Activated CD4-positive, CD25-positive, alpha-beta regulatory T cell treated with anti-CD3 and anti-CD28 coated beads, Interleukin-2, amount 50 U/mL, for 24 hours (primary cell): ENCODE measurements at regions not wholly inside any gene's neighbourhood (a gene's known extent, or its start where the extent isn't known, plus 50 kb on each side); places are given as distances from the start of the nearest gene placed in this dataset.

Experiments
- ATAC-seq, 2 donors: fragments of 150-1000 bp; cut with Tn5 transposase; one replicate each; pipeline ENCODE4 v1.10.0; 2021; ENCODE audit warnings: mild to moderate bottlenecking in 1 of 2, moderate library complexity in 1 of 2

DNA sequence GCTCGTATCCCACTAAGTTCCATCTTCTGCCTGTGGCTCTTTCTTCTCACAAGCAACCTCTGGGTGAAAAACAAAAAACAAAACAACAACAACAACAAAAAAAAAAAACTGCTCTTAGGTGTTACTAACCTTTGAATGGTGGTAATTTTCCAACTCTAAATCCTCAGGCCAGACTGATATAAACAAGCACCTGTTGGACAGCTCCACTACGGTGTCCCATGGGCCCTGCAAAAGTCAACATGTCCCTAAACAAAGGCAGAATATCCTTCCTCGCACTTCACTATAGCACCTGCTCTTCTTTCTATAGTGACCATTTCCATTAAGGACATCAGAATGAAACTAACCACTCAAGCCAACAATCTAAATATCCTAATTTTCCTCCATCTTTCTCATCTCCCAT lies 54.6 kb upstream of the PARM1 start:
- ATAC-seq, result no peak

DNA sequence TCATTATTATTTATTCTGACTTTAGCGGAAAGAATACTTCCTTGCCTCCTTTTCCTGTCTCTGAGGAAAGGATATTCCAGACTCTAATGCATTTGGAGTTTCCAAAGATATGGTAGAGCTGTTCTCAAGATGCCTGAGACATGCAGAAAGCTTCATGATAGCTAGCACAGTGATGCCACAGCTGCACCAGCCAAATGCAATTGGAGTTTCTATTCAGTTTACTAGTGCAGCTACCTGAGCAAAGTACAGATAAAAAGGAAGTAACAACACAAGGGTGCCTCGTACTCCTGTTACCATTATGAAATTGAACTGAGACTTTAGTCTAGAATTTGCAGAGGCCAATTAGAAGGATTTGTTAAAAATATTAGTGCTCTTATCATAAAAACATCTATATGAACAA lies 57.5 kb upstream of the PARM1 start:
- ATAC-seq, result no peak

DNA sequence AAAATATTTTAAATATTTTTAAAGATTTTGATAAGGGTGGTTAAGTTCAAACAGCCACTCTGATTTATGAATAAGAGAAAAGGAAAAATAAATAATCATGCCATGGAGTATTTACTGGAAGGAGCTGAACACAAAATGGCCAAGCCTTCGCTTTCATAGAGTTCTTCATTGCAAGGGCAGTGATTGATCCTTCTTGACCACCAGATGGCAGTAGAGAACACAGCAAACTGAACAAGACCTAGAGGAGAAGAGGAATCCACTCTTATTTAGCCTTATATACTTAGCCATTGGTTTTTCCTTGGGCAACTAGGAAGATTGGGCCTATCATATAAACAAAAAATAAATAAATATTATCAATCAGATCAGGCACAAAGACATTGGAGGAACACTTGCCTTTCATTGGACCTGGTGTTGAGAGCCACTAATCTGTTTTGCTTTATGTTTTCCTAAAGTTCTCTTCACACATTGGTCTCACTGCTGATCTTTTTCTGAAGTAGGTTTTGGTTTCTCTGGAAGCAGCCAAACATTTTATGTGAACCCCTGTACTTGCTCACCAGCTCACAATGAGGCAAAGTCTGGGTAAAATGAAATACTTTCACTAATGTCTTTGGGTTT lies 58.1 kb upstream of the PARM1 start:
- ATAC-seq, result peak in 1 of 2 donors; percentile 55

DNA sequence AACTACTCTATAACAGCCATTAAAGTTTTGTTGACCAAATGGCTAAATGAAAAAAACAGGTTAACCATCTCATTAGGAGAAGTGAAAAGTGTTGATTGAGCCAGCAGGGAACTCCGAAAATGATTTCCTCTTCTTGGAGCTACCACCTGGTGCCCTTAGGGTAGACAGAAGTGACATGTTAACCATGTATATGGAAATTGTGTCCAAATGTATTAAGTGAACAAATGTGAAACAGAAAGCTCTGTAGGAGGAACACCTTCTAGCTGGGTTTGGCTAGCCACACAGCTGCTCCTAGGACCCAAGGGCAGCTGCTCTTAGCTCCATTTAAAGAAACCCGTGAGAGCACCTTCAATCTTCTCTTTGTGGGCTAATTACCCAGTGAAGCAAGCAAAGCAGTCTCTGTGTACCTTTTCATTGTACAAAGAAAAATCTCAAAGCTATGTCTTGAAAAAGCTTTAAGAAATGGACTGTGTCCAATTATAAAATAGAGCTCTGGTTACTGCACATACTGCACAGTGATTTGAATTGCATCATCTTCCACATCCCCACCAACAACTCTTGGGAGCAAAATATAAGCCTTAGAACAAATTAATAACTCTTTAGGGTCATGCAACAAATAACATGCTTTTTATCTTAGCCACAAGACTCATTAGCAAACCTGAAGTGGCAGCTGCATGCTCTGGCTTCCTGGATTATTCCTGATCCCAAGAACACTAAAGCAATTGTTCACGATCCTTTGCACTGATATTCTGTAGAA lies 59.2 kb upstream of the PARM1 start:
- no peak for ATAC-seq

DNA sequence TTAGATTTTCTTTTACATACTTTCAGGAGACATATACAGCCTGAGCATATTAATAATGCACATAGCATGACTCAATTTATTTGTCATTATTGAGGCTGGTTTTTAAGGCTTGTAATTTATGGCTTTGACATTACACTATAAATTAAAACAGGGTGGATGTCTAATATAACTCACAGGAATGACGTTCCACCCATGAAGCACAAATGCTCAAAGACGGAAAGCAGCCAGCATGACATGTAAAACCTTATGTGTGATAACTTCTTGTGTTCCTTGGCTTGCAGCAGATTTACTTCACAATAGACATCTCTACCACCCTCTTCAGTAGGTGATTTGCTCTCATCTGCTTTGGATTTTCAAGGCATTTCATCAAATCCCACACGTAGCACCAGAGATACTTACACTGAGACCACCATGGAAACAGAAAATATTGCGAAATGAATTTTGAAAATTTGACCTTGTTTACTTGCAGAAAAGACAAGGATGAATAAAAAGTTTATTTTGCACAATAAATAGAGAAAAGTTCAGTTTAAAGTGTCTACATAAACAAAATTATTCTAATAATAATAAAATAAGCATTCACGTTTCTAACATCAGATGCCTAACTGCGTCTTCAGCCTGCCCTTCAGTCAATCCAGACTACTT lies 64.7 kb upstream of the BTC start:
- no peak for ATAC-seq

DNA sequence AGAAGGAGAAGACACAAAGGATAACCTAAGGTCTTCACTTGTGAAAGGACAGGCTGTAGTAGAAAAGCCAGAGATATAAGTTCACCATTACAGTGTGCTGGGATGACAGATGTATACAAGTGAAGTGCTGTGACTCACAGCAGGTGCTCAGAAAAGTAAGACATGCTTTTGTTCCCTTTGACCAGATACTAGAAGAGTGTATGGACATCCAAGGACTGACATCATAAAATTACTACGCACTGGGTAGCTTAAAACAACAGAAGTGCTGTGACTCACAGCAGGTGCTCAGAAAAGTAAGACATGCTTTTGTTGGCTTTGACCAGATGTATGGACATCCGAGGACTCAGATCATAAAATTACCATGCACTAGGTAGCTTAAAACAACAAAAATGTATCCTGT lies 61.6 kb upstream of the BTC start:
- ATAC-seq, result no peak

DNA sequence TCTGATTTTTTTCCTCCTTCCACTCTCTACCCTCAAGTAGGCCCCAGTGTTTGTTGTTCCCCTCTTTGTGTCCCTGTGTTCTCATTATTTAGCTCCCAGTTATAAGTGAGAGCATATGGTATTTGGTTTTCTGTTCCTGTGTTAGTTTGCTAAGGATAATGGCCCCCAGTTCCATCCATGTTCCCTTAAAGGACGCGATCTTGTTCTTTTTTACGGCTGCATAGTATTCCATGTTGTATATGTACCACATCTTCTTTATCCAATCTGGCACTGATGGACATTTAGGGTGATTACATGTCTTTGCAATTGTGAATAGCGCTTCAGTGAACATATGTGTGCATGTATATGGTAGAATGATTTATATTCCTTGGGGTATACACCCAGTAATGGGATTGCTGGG lies 54.5 kb upstream of the BTC start:
- no peak for ATAC-seq

DNA sequence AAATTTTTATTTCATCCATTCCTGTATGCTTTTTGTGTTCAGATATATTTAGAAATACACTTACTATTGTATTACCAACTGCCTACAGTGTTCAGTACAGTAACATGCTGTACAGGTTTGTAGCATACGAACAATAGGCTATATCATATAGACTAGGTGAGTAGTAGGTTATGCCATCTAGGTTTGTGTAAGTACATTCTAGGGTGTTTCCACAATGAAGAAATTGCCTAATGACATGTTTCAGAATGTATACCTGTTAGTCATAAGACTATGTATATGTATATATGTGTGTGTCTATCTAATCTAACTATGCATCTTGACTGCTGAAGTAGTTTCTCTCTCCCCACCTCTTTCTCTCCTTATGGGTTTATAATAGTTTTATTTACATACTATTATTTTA lies 51.5 kb upstream of the BTC start:
- no peak for ATAC-seq
